Nephron (organoid): ENCODE measurements at regions not wholly inside any gene's neighbourhood (a gene's known extent, or its start where the extent isn't known, plus 50 kb on each side); places are given as distances from the start of the nearest gene placed in this dataset.
A peak's percentile ranks its signal among the peaks of the same experiment; 100 is the strongest.

Source experiments
- H3K27ac Mint-ChIP-seq, 3 experiments: 2 replicates each; pipeline ENCODE4 v1.8.0; 2020; ENCODE audit warnings: mixed read lengths in 3 of 3, mild to moderate bottlenecking in 2 of 3, moderate library complexity in 1 of 3
- H3K27me3 Mint-ChIP-seq: 2 replicates; pipeline ENCODE4 v1.8.0; 2021; ENCODE audit warnings: low read depth, mild to moderate bottlenecking, moderate library complexity, mixed read lengths
- H3K36me3 Mint-ChIP-seq: 2 replicates; pipeline ENCODE4 v1.8.0; 2020; ENCODE audit warnings: low read depth, mixed read lengths
- H3K4me1 Mint-ChIP-seq: 2 replicates; pipeline ENCODE4 v1.8.0; 2020; ENCODE audit warnings: mixed read lengths
- H3K4me3 Mint-ChIP-seq, 3 experiments: 2 replicates each; pipeline ENCODE4 v1.8.0; 2020; ENCODE audit warnings: mild to moderate bottlenecking in 3 of 3, mixed read lengths in 3 of 3, moderate library complexity in 2 of 3
- H3K9me3 Mint-ChIP-seq: 2 replicates; pipeline ENCODE4 v1.8.0; 2020; ENCODE audit warnings: mixed read lengths
- TF ChIP-seq, protein P1 (sequence below), 3 experiments: fragments of 200-600 bp; sonication (generic); IDR thresholded peaks; one replicate each; pipeline ENCODE4 v1.5.0; 2021; ENCODE audit warnings: antibody characterized with exemption in 3 of 3; ENCODE audit not compliant: unreplicated experiment in 3 of 3

- Mint-ChIP-seq H3K27ac (no peak overlapping the region), H3K4me1 (peaks cover 5% of the 10 kb centered on the region), H3K4me3 (no peak overlapping the region), H3K36me3 (no peaks in the 10 kb centered on the region), H3K9me3 (peaks cover 3% of the 10 kb centered on the region), H3K27me3 (peaks cover 3% of the 10 kb centered on the region)
- TF ChIP-seq, protein P1, sequence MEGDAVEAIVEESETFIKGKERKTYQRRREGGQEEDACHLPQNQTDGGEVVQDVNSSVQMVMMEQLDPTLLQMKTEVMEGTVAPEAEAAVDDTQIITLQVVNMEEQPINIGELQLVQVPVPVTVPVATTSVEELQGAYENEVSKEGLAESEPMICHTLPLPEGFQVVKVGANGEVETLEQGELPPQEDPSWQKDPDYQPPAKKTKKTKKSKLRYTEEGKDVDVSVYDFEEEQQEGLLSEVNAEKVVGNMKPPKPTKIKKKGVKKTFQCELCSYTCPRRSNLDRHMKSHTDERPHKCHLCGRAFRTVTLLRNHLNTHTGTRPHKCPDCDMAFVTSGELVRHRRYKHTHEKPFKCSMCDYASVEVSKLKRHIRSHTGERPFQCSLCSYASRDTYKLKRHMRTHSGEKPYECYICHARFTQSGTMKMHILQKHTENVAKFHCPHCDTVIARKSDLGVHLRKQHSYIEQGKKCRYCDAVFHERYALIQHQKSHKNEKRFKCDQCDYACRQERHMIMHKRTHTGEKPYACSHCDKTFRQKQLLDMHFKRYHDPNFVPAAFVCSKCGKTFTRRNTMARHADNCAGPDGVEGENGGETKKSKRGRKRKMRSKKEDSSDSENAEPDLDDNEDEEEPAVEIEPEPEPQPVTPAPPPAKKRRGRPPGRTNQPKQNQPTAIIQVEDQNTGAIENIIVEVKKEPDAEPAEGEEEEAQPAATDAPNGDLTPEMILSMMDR (IDR thresholded peaks at IDR 0.05; ENCODE audit: unreplicated experiment in 3 of 3): no peak
Measured at GRCh38 chr9:99486684-99487083, 264.6 kb downstream of the SEC61B start.

DNA sequence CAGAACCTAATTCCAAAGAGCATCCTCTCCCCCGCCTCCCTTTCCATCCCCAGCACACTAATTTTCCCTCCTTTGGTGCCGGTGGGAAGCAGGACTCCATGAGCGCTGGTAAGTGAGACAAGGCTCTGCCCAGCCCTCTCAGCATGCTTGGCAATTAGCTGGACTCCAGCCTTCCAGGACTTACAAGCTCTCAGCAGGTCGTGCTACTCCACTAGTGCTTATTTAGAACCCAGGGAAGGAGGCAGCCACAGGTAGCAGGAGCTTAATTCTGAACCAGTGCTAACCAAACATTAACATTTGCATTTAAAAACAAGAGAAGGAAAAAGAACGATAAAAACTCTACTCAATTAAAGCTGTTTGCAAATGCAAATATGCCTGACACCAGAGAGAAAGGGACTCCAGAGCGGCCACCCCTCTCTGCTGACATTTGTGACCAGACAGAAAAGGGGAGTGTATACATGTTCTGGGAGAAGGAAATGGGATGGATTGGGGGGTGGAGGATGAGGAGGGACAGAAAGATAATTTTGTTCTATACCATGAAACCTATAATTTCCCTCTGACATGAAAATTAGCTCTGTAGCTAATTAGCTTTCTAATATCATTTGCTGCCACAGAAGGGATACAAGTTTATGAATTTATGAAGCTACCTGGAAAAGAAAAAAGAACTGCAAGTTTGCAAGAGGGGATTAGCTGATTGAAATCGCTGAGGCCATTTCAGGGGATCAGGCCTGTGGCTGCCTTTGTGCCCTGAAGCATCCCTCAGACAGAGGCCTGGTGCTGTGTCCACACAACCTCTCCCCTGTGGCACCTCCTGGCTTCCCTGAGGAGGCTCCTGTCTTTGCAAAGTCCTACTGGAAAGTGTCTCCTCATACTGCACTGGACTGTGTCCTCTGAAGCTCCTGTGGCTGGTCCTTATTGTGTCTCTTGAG is 266.3 kb downstream of the SEC61B start:
- H3K27ac Mint-ChIP-seq: no peak overlapping the region
- TF ChIP-seq, protein P1 (IDR thresholded peaks at IDR 0.05; ENCODE audit: unreplicated experiment in 3 of 3): no peak
- peaks cover 3% of the 10 kb centered on the region for H3K9me3 Mint-ChIP-seq
- H3K27me3 Mint-ChIP-seq: peaks cover 3% of the 10 kb centered on the region
- peaks cover 10% of the 10 kb centered on the region for H3K4me1 Mint-ChIP-seq
- no peaks in the 10 kb centered on the region for H3K36me3 Mint-ChIP-seq
- no peak overlapping the region for H3K4me3 Mint-ChIP-seq

DNA sequence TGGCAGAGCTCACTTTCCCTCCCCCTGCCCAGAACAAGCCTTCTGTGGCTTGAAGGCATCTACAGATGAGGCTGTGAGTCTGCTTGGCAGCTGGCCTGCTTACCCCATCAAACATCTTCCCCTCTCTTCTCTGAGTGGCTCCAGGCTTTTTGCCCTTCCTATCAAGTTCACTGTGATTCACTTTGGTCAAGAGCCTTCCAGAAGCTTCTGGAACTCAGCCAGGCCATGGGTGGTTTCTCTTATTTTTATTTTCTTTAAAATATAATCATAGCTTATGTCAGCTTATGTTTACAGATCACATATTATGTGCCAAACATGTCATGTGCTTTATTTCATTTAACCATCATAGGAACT is 267.0 kb downstream of the SEC61B start:
- H3K27ac Mint-ChIP-seq: no peak overlapping the region
- no peaks in the 10 kb centered on the region for H3K36me3 Mint-ChIP-seq
- peaks cover 3% of the 10 kb centered on the region for H3K9me3 Mint-ChIP-seq
- TF ChIP-seq, protein P1 (IDR thresholded peaks at IDR 0.05; ENCODE audit: unreplicated experiment in 3 of 3): no peak
- peaks cover 10% of the 10 kb centered on the region for H3K4me1 Mint-ChIP-seq
- peaks cover 3% of the 10 kb centered on the region for H3K27me3 Mint-ChIP-seq
- H3K4me3 Mint-ChIP-seq: no peak overlapping the region

- H3K36me3 Mint-ChIP-seq: no peaks in the 10 kb centered on the region
- H3K4me1 Mint-ChIP-seq: peaks cover 10% of the 10 kb centered on the region
- no peak overlapping the region for H3K27ac Mint-ChIP-seq
- no peaks in the 10 kb centered on the region for H3K9me3 Mint-ChIP-seq
- peaks cover 3% of the 10 kb centered on the region for H3K27me3 Mint-ChIP-seq
- no peak overlapping the region for H3K4me3 Mint-ChIP-seq
- TF ChIP-seq, protein P1 (IDR thresholded peaks at IDR 0.05; ENCODE audit: unreplicated experiment in 3 of 3): no peak
Measured at GRCh38 chr9:99490729-99491128, 268.6 kb downstream of the SEC61B start.

DNA sequence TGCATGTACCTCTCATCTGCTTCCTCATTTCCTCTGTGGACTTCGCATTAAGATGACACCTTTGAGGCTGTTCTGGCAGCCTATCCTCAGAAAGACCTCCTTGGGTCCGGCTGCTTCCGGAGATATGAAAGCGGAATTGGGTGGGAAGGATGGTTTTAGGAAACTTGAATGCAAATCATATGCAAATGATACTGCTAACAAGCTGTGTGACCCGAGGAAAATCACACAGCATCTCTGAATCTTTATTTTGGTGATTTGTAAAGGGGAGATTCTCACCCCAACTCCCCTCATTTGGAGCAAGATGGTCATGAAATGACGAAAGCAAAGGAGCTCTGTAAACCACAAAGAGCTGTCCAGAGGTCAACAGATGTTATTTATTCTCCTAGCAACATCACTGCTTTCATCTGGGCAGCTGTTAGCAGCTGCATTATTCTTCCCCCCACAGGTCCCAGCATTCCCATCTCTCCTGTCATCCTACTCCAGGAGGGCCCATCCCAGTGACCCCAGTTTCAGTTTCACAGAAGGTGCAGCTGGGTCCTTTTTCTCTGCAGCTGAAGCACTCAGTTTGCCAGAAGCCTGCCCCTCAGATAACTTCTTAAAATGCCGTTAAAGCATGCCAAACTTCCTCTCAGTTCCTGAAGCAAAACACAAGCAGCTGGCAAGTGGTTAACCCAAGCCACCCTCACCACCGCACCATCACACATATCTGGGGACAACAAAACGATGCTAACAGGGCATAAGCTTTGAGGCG is 269.5 kb downstream of the SEC61B start:
- no peaks in the 10 kb centered on the region for H3K9me3 Mint-ChIP-seq
- H3K4me3 Mint-ChIP-seq: no peak overlapping the region
- H3K36me3 Mint-ChIP-seq: no peaks in the 10 kb centered on the region
- TF ChIP-seq, protein P1 (IDR thresholded peaks at IDR 0.05; ENCODE audit: unreplicated experiment in 3 of 3): no peak
- peak overlapping the region in 1 of 3 experiments; percentile 28 for H3K27ac Mint-ChIP-seq
- peaks cover 3% of the 10 kb centered on the region for H3K27me3 Mint-ChIP-seq
- H3K4me1 Mint-ChIP-seq: peaks cover 10% of the 10 kb centered on the region
